H9 (cell line): ENCODE measurements at regions not wholly inside any gene's neighbourhood (a gene's known extent, or its start where the extent isn't known, plus 50 kb on each side); places are given as distances from the start of the nearest gene placed in this dataset.

ENCODE experiments used
- DNase-seq: peaks from one replicate; pipeline ENCODE4 v3.0.0-alpha.2; 2017
- H2AFZ ChIP-seq: one replicate; pipeline ENCODE4 v1.6.1; 2013; ENCODE audit warnings: mild to moderate bottlenecking, low read length, control low read depth, moderate library complexity
- H2AK5ac ChIP-seq: 2 replicates; pipeline ENCODE4 v1.6.1; 2013; ENCODE audit warnings: low read length, control low read depth, mixed read lengths; ENCODE audit not compliant: insufficient read length
- H2BK120ac ChIP-seq: one replicate; pipeline ENCODE4 v1.6.1; 2013; ENCODE audit warnings: low read depth, mild to moderate bottlenecking, low read length, control low read depth, inconsistent platforms; ENCODE audit not compliant: poor library complexity, severe bottlenecking
- H2BK12ac ChIP-seq: 2 replicates; pipeline ENCODE4 v1.6.1; 2013; ENCODE audit warnings: low read length, control low read depth, mixed read lengths, low read depth; ENCODE audit not compliant: insufficient read length
- H2BK15ac ChIP-seq: 2 replicates; pipeline ENCODE4 v1.6.1; 2013; ENCODE audit warnings: low read depth, low read length, control low read depth
- H2BK20ac ChIP-seq: one replicate; pipeline ENCODE4 v1.6.1; 2013; ENCODE audit warnings: low read depth, mild to moderate bottlenecking, low read length, control low read depth, inconsistent platforms; ENCODE audit not compliant: poor library complexity, severe bottlenecking
- H2BK5ac ChIP-seq: 2 replicates; pipeline ENCODE4 v1.6.1; 2013; ENCODE audit warnings: low read length, control low read depth, mixed read lengths; ENCODE audit not compliant: insufficient read length
- H3K14ac ChIP-seq: 2 replicates; pipeline ENCODE4 v1.6.1; 2013; ENCODE audit warnings: low read length, control low read depth; ENCODE audit not compliant: insufficient read depth
- H3K18ac ChIP-seq: 2 replicates; pipeline ENCODE4 v1.6.1; 2013; ENCODE audit warnings: low read depth, mild to moderate bottlenecking, mixed read lengths, low read length, control low read depth; ENCODE audit not compliant: insufficient read length
- H3K23ac ChIP-seq: 2 replicates; pipeline ENCODE4 v1.6.1; 2013; ENCODE audit warnings: low read length, control low read depth, mixed read lengths, low read depth; ENCODE audit not compliant: insufficient read length
- H3K23me2 ChIP-seq: 2 replicates; pipeline ENCODE4 v1.6.1; 2013; ENCODE audit warnings: low read depth, mild to moderate bottlenecking, mixed read lengths, low read length, control low read depth; ENCODE audit not compliant: insufficient read length, poor library complexity, severe bottlenecking
- H3K27ac ChIP-seq: 2 replicates; pipeline ENCODE4 v1.5.1; 2013; ENCODE audit warnings: low read length, control low read depth, mixed read lengths, low read depth; ENCODE audit not compliant: insufficient read length
- H3K27me3 ChIP-seq: 2 replicates; pipeline ENCODE4 v1.6.1; 2013; ENCODE audit warnings: low read length, control low read depth, inconsistent platforms; ENCODE audit not compliant: insufficient read depth
- H3K4ac ChIP-seq: 2 replicates; pipeline ENCODE4 v1.6.1; 2013; ENCODE audit warnings: low read depth, mild to moderate bottlenecking, control low read depth, inconsistent platforms, low read length, moderate library complexity
- H3K4me1 ChIP-seq: 2 replicates; pipeline ENCODE4 v1.6.1; 2013; ENCODE audit warnings: low read length, control low read depth, inconsistent platforms; ENCODE audit not compliant: insufficient read depth
- H3K4me2 ChIP-seq: 2 replicates; pipeline ENCODE4 v1.6.1; 2013; ENCODE audit warnings: low read length, control low read depth, mixed read lengths; ENCODE audit not compliant: insufficient read length, insufficient read depth
- H3K56ac ChIP-seq: 2 replicates; pipeline ENCODE4 v1.6.1; 2013; ENCODE audit warnings: low read depth, mild to moderate bottlenecking, mixed read lengths, low read length, control low read depth; ENCODE audit not compliant: insufficient read length
- H3K79me1 ChIP-seq: 2 replicates; pipeline ENCODE4 v1.6.1; 2013; ENCODE audit warnings: low read depth, mild to moderate bottlenecking, moderate library complexity, low read length, control low read depth, inconsistent platforms; ENCODE audit not compliant: insufficient read depth, poor library complexity, severe bottlenecking
- H3K79me2 ChIP-seq: 2 replicates; pipeline ENCODE4 v1.6.1; 2013; ENCODE audit warnings: low read length, control low read depth, inconsistent platforms; ENCODE audit not compliant: insufficient read depth
- H3K9ac ChIP-seq: 2 replicates; pipeline ENCODE4 v1.6.1; 2013; ENCODE audit warnings: low read length, control low read depth, mixed read lengths; ENCODE audit not compliant: insufficient read length; ENCODE audit errors: extremely low read depth
- H3K9me3 ChIP-seq: one replicate; pipeline ENCODE4 v1.6.1; 2013; ENCODE audit warnings: low read depth, low read length, inconsistent platforms; ENCODE audit not compliant: control insufficient read depth
- H3T11ph ChIP-seq: one replicate; pipeline ENCODE4 v1.6.1; 2013; ENCODE audit warnings: mild to moderate bottlenecking, low read length, control low read depth, inconsistent platforms
- H4K20me1 ChIP-seq: one replicate; pipeline ENCODE4 v1.6.1; 2013; ENCODE audit not compliant: control insufficient read depth, insufficient read length, insufficient read depth
- H4K5ac ChIP-seq: 2 replicates; pipeline ENCODE4 v1.6.1; 2013; ENCODE audit warnings: low read depth, mild to moderate bottlenecking, mixed read lengths, low read length, control low read depth; ENCODE audit not compliant: insufficient read length
- H4K8ac ChIP-seq: replicated peaks from 2 replicates; pipeline ENCODE4 v1.6.1; 2013; ENCODE audit warnings: low read length, control low read depth, mixed read lengths, low read depth; ENCODE audit not compliant: insufficient read length
- H4K91ac ChIP-seq: 2 replicates; pipeline ENCODE4 v1.6.1; 2013; ENCODE audit warnings: low read depth, mild to moderate bottlenecking, moderate library complexity, mixed read lengths, low read length, control low read depth; ENCODE audit not compliant: insufficient read length
- H3K27ac Mint-ChIP-seq, 3 experiments: 2 replicates in 2 of 3; 3 replicates in 1 of 3; pipeline ENCODE4 v1.8.0; 2020 to 2021; ENCODE audit warnings: mixed read lengths in 3 of 3, mild to moderate bottlenecking in 1 of 3, moderate library complexity in 1 of 3
- H3K27me3 Mint-ChIP-seq: 2 replicates; pipeline ENCODE4 v1.8.0; 2021; ENCODE audit warnings: low read depth, mild to moderate bottlenecking, moderate library complexity, mixed read lengths
- H3K36me3 Mint-ChIP-seq, 3 experiments: 2 replicates in 2 of 3; 3 replicates in 1 of 3; pipeline ENCODE4 v1.8.0; 2020 to 2021; ENCODE audit warnings: low read depth in 3 of 3, mixed read lengths in 3 of 3; ENCODE audit not compliant: insufficient read depth in 1 of 3
- H3K4me1 Mint-ChIP-seq, 2 experiments: 2 replicates each; pipeline ENCODE4 v1.8.0; 2020; ENCODE audit warnings: mixed read lengths in 2 of 2
- H3K4me3 Mint-ChIP-seq, 2 experiments: 2 replicates in 1 of 2; 3 replicates in 1 of 2; pipeline ENCODE4 v1.8.0; 2020 to 2021; ENCODE audit warnings: mild to moderate bottlenecking in 2 of 2, mixed read lengths in 2 of 2, moderate library complexity in 1 of 2
- H3K9me3 Mint-ChIP-seq, 2 experiments: 2 replicates in 1 of 2; 3 replicates in 1 of 2; pipeline ENCODE4 v1.8.0; 2020; ENCODE audit warnings: mild to moderate bottlenecking in 2 of 2, mixed read lengths in 2 of 2, moderate library complexity in 1 of 2
- CTCF ChIP-seq: fragments of 200-600 bp; sonication (generic); conservative IDR thresholded peaks from 3 replicates; pipeline ENCODE4 v1.8.0; 2021; ENCODE audit warnings: antibody characterized with exemption, mild to moderate bottlenecking
- WGBS: extraction: QIAGEN DNeasy Blood & Tissue Kit; methylation state at CpG from one replicate; pipeline ENCODE4 v1.1.7; 2013; ENCODE audit warnings: missing lambda C conversion rate, low lambda C conversion rate, mixed read lengths; ENCODE audit not compliant: insufficient read length; ENCODE audit errors: extremely low coverage; 5-methylcytosine and 5-hydroxymethylcytosine counted together

- no peak overlapping the region for H2AK5ac ChIP-seq
- H4K91ac ChIP-seq: no peak overlapping the region
- no peaks in the 10 kb centered on the region for H3K4me1 ChIP-seq
- H2AFZ ChIP-seq: no peak overlapping the region
- no peak overlapping the region for H3K18ac ChIP-seq
- no peak overlapping the region for H2BK20ac ChIP-seq
- H3K4ac ChIP-seq: no peak overlapping the region
- H3K4me3 Mint-ChIP-seq: no peak overlapping the region
- H3K27me3 ChIP-seq: no peaks in the 10 kb centered on the region
- H4K20me1 ChIP-seq: no peaks in the 10 kb centered on the region
- no peak overlapping the region for H3K4me2 ChIP-seq
- H3K56ac ChIP-seq: no peak overlapping the region
- H3K79me1 ChIP-seq: no peaks in the 10 kb centered on the region
- no peak overlapping the region for H3K27ac Mint-ChIP-seq
- H3K27ac ChIP-seq: no peak overlapping the region
- peaks cover 0 to 4% of the 10 kb centered on the region in 2 experiments; a peak in 2 of 4 replicates for H3K4me1 Mint-ChIP-seq
- H2BK12ac ChIP-seq: no peak overlapping the region
- no peak for DNase-seq
- peaks cover 2 to 8% (median 7%) of the 10 kb centered on the region in 3 experiments; a peak in 4 of 7 replicates for H3K36me3 Mint-ChIP-seq
- H3T11ph ChIP-seq: no peak overlapping the region
- TF ChIP-seq CTCF: no peak
- H3K23me2 ChIP-seq: no peaks in the 10 kb centered on the region
- no peaks in the 10 kb centered on the region for H3K79me2 ChIP-seq
- no peak overlapping the region for H3K9ac ChIP-seq
- H4K8ac ChIP-seq: no peak overlapping the region
- WGBS: no CpG with 5 or more reads among the region's 3 CpGs
- H3K14ac ChIP-seq: no peak overlapping the region
- H2BK5ac ChIP-seq: no peak overlapping the region
- H3K9me3 ChIP-seq: peaks cover 7% of the 10 kb centered on the region
- peaks cover 4 to 14% of the 10 kb centered on the region in 2 experiments; a peak in 4 of 5 replicates for H3K9me3 Mint-ChIP-seq
- no peak overlapping the region for H2BK120ac ChIP-seq
- H3K23ac ChIP-seq: no peak overlapping the region
- H4K5ac ChIP-seq: no peak overlapping the region
- no peak overlapping the region for H2BK15ac ChIP-seq
- H3K27me3 Mint-ChIP-seq: no peaks in the 10 kb centered on the region
Measured at GRCh38 chr7:115499956-115500355, 530.6 kb downstream of the TFEC start.
